Activated CD4-positive, alpha-beta T cell treated with anti-CD3 and anti-CD28 coated beads, Interleukin-2, Interleukin-4, amounts not matched to agents 100 ng/mL and 50 ng/mL, durations not matched to agents 16 hours and 8 hours (primary cell): ENCODE measurements at regions not wholly inside any gene's neighbourhood (a gene's known extent, or its start where the extent isn't known, plus 50 kb on each side); places are given as distances from the start of the nearest gene placed in this dataset.
"Not testable (repeated sequence)": the region's sequence is repeated elsewhere in the genome, so short reads cannot be mapped to it uniquely, and the experiment has no call there.

Experiments used
- DNase-seq: peaks from one replicate; pipeline ENCODE4 v3.0.0-alpha.2; 2020; ENCODE audit warnings: low spot score

GRCh38 chr18:68233018-68233417 lies 481.9 kb downstream of the TMX3 start:
- no peak for DNase-seq

DNA sequence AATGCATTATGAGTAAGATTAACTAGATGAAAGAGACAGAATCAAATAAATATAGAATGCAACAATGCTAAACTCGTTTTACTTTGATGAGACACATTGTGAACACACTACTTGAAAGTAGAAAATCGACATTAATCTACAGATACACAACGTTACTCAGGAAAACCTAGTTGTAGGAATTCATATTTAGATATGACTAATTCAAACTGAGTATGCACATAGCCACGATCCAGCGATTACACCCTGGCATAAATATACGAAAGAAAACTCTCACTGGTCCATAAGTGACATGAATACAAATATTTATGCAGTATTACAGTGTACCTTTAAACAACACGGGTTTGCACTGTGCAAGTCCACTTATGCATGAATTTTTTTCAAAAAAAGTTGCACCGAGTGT lies 485.6 kb downstream of the TMX3 start:
- DNase-seq = no peak

DNA sequence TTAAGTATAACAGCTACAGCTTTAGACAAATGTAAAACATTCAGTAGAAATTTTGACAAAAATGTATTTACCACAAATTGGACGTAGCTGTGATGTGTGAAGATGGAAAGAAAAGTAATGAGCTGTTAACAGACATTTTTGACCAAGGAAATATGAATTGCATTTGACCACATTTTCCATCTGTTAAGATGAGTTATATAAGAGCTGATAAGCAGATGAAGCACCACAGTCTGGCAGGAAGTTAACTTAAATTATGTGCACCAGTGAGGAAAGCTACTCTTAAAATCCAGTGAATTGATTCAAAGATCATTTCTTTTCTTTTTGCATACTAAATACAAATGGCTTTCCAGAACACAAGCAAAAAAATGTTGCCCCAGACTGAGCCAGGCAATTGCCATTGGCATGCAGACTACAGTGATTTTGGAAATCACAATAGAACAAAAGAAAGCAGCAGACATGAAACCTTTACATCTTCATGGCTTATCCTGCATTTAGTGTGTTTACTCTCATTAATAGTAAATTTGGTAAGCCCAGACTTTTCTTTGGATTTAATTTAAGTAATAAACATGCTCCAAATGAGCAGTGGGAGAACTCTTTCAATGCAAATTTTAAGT lies 493.7 kb downstream of the TMX3 start:
- no peak for DNase-seq

- DNase-seq = no peak
Measured at GRCh38 chr18:68220458-68220857, 494.4 kb downstream of the TMX3 start.

DNA sequence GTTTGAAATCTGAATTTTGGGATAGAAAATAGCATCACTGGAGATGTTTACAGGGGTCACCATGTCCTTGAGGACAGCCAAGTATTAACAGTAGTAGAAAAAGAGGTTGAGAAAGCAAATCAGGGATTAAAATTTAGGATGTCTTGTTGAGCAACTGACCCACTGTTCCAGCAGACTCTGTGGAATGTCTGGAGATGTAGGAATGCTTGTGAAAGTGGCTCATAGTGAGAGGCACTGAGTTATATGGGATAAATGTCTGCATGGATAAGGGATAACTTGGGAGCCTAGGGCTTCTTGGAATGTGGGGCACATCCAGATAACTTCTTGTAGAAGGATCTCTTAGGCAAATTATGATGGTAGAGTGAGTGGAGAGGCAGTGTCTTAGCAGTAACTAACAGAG lies 495.0 kb downstream of the TMX3 start:
- no peak for DNase-seq

DNA sequence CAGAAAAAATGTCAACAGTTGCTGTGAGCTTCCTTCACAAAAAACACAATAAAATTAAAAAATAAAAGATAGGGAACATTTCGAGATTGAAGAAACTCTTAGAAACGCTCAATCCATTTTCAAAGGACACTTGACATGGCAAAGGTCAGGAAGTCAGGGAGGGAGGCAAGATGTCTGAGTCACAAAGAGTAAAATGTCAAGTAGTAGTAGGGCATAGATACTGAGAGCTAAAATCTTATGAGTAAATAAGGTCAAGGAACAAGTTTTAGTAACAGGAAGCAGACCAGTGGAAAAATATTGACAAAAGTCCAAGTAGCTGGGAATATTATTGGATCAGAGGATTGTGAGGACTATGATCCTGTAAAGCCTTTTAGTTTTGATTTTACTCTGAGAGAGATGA lies 495.6 kb downstream of the TMX3 start:
- DNase-seq = no peak

DNA sequence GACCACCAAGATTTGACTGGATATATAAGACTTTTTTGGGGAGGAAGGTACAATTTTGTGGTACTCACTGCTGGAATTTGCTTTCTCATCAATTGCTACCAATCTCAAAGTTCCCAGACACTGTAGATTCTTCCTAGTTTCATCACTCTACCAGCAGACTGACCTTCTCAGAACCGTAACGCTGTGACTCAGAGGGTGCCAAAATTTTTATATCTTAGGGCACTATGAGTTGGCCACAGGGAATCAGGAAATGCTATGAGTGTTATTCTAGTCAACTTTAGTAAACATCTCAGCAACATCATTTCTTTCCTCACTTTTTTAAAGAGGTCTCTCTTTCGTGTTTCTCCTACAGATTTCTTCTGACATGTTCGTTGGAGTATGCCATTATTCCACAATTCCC lies 499.0 kb downstream of the TMX3 start:
- DNase-seq = no peak

- DNase-seq = no peak
Measured at GRCh38 chr18:68186039-68186438, 528.9 kb downstream of the TMX3 start.

DNA sequence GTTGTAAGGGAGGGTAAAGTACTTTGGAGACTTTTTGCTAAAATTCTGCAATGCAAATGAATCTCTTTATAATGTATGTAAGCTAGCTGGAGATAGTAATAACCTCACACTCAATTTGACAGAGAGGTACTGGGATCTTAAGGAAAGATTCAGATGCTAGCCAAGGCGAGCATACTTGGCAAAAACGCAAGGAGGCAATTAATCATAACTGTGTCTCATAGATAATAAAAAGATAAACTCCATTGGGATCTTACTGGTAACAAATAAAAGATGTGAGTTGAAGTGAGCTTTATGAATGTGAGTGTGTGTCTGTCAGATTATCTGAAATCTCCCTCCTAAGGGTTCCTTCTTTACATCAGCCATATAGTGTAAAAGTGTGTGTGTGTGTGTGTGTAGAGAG lies 533.0 kb downstream of the TMX3 start:
- no peak for DNase-seq

GRCh38 chr18:68179811-68180210 lies 535.1 kb downstream of the TMX3 start:
- DNase-seq = no peak

DNA sequence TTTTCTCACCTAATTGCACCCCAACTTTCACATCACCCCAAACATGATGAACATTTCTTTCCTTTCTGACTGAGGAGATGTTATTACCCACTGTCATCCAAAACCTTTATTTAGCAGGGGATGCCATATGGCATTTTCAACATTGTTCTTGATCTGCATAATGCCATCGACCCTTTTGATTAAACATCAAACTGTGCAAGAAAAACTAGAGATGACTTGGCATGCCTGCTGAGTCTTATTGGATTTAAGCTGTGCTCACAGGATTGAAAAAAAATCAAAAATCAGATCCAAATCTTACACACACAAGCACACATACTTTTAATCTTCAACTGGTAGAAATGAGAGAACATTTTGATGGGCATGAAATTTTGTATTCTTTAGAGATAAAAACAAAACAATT lies 536.0 kb downstream of the TMX3 start:
- DNase-seq = no peak

- DNase-seq = no peak
Measured at GRCh38 chr18:68177807-68178702, 536.9 kb downstream of the TMX3 start.

DNA sequence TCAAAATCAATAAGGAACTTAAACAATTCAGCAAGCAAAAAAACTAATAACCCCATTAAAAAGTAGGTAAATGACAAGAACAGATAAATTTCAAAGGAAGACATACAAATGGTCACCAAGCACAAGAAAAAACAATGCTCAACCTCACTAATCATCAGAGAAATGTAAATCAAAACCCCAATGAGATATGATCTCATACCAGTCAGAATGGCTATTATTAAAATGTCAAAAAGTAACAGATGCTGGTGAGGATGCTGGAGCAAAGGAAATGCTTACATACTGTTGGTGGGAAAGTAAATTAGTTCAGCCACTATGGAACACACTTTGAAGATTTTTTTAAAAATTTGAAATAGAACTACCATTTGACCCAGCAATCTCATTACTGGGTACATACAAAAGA lies 538.0 kb downstream of the TMX3 start:
- DNase-seq = no peak

DNA sequence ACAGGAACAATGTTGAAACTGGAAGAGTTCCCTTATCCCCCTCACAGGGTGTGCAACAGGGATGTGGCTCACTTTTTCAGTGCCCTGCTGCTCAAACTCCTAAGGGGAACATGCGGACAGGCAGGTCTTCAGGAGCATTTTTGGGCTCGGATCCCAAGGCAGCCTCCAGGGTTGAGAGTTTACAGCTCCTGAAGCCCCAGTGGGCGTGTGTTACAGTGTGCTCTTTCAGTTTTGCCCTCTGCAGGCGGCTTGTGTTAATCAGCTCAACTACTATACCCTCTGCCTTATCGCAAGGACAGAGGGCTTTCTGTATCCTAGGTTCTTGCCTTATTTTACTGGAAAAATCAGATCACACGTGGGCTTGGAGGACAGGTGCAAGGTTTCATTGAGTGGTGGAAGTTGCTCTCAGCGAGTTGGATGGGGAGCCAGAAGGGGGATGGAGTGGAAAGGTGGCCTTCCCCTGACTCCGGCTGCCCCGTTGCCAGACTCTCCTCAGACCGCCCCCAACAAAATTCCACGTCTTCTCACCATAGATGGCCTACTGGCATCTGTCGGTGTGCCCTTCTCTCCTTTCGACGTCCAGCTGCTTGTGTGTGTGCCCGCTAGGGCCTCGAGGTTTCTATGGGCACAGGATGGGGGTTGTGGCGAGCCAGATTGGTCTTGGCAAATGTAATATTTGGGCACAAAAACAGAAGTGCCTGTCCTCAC lies 541.9 kb downstream of the TMX3 start:
- DNase-seq = no peak

GRCh38 chr18:68164909-68165308 lies 550.0 kb downstream of the TMX3 start:
- DNase-seq = no peak

GRCh38 chr18:68153821-68154220 lies 561.1 kb downstream of the TMX3 start:
- DNase-seq = not testable (repeated sequence)

DNA sequence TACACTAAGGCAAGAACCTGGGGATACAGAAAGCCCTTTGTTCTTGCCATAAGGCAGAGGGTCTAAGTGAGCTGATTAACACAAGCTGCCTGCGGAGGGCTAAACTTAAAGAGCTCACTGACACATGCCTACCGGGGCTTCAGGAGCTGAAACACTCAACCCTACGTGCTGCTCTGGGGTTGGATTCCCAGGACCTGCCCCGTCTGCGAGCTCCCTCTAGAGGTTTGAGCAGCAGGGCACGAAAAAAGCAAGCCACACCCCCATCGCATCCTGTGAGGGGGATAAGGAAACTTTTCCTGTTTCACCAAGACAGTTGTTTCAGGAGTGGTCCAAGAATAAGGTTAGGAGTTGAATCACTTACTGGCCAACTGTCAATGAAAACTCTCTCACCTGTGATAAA lies 562.1 kb downstream of the TMX3 start:
- DNase-seq = peak; percentile 0

DNA sequence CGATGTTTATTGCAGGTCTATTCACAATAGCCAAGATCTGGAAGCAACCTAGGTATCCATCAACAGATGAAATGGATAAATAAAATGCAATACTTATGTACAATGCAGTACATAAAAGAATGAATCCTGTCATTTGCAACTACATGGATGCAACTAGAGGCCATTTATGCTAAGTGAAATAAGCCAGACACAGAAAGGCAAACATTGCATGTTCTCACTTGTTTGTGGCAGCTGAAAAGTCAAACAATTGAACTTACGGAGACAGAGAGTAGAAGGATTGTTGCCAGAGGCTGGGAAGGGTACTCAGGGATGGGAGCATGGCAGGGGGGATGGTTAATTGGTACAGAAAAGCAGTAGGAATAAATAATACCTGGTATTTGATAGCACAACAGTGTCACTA lies 563.9 kb downstream of the TMX3 start:
- no peak for DNase-seq

DNA sequence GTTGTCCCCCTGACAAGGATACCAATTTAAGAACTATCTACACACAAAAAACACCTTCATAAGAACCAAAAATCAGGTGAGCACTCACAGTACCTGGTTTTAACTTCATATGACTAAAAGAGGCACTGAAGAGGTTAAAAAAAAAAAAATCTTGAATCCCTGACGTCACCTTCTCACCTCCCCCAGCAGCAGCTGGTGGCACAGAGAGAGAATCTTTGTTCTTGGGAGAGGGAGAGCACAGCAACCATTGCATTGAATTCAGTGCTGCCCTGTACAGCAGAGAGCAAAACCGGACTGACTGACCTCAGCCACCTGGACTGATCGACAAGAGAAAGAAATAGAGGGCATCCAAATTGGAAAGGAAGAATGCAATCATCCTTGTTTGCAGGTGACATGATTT lies 566.0 kb downstream of the TMX3 start:
- DNase-seq = no peak

DNA sequence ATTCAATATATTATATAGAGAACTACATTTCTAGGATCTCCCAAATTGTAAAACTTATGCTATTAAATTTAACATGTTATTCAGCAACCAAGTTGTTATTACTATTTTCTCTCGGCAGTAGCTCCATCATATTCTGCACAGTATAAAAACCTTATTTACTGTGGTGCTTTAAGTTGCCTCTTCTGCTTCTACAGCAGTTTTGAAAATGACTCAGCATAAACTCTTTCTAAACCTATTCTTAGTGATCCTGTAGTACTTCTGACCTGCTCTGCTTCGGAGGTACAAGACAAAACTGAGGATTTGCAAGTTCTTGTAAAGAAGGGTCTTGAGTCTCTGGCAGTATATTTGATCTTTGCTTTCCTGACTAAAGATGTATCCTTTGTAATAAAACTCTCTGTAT lies 567.2 kb downstream of the TMX3 start:
- DNase-seq = no peak

DNA sequence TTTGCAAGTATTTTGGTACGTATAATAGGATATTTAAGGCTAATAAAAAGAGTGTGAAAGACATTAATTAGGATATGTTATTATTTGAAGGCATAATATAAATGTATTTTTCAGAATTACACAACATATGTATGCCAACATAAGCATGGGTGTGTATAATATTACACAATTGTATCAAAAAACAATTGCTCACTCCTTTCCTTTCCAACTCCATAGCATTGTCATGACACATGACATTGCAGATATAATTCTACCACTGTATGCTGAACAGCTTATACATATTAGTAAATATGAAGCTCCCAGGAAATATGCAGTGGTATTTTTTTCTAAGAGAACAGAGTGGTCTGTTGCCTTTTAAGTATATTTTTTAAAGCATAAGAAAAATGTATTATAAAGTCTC lies 593.1 kb downstream of the TMX3 start:
- no peak for DNase-seq

- no peak for DNase-seq
Measured at GRCh38 chr18:68121308-68121707, 593.6 kb downstream of the TMX3 start.

GRCh38 chr18:68114989-68115388 lies 598.5 kb upstream of the DSEL start:
- no peak for DNase-seq
